Spleen (tissue), 7 donors: ENCODE measurements at regions not wholly inside any gene's neighbourhood (a gene's known extent, or its start where the extent isn't known, plus 50 kb on each side); places are given as distances from the start of the nearest gene placed in this dataset.
"Not testable (repeated sequence)": the region's sequence is repeated elsewhere in the genome, so short reads cannot be mapped to it uniquely, and the experiment has no call there.

ENCODE experiments used
- CTCF ChIP-seq, 11 experiments: fragments of 200-600 bp in 7 of 11; fragments of 450-650 bp in 4 of 11; sonication (generic) in 4 of 11; IDR thresholded peaks in 8 of 11; conservative IDR thresholded peaks in 3 of 11; 1 replicate in 7 of 11; 2 replicates in 4 of 11; pipeline versions ENCODE4 v1.4.0 to v1.8.0; 2016 to 2021; ENCODE audit warnings: antibody characterized with exemption in 11 of 11, inconsistent platforms in 4 of 11, mild to moderate bottlenecking in 1 of 11
- POLR2A ChIP-seq, 3 donors: fragments of 450-650 bp; IDR thresholded peaks; one replicate each; pipeline ENCODE4 v1.5.1; 2017; ENCODE audit warnings: antibody characterized with exemption in 3 of 3, mild to moderate bottlenecking in 1 of 3
- POLR2AphosphoS5 ChIP-seq, 3 donors: sonication (generic); formaldehyde crosslinking; IDR thresholded peaks; one replicate each; pipeline ENCODE4 v1.5.1; 2017; ENCODE audit warnings: antibody characterized with exemption in 3 of 3
- donor health status: DM: no; HTN: no; CAD: no; lungs with moderate emphysema.
- donor health status: DM: no; HTN: no; CAD: no.
- donor health status: DM: no; HTN: no; CAD: no.

- TF ChIP-seq POLR2A (IDR thresholded peaks at IDR 0.05); CTCF (IDR thresholded peaks at IDR 0.05 in 8 of 11, conservative IDR thresholded peaks at IDR 0.05 in 3 of 11); POLR2AphosphoS5 (IDR thresholded peaks at IDR 0.05): not testable (repeated sequence)
Observed at GRCh38 chr6:66092306-66092705, 385.3 kb upstream of the EYS start.
